ENCODE measurements at regions not wholly inside any gene's neighbourhood (a gene's known extent, or its start where the extent isn't known, plus 50 kb on each side); places are given as distances from the start of the nearest gene placed in this dataset.

- TF ChIP-seq POLR2A (IDR thresholded peaks at IDR 0.05), result no peak
- TF ChIP-seq, protein P1, sequence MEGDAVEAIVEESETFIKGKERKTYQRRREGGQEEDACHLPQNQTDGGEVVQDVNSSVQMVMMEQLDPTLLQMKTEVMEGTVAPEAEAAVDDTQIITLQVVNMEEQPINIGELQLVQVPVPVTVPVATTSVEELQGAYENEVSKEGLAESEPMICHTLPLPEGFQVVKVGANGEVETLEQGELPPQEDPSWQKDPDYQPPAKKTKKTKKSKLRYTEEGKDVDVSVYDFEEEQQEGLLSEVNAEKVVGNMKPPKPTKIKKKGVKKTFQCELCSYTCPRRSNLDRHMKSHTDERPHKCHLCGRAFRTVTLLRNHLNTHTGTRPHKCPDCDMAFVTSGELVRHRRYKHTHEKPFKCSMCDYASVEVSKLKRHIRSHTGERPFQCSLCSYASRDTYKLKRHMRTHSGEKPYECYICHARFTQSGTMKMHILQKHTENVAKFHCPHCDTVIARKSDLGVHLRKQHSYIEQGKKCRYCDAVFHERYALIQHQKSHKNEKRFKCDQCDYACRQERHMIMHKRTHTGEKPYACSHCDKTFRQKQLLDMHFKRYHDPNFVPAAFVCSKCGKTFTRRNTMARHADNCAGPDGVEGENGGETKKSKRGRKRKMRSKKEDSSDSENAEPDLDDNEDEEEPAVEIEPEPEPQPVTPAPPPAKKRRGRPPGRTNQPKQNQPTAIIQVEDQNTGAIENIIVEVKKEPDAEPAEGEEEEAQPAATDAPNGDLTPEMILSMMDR (IDR thresholded peaks at IDR 0.05), result no peak
These were observed 437.8 kb upstream of the AZI2 start for GRCh38 chr3:28786446-28786845.

Measured in heart left ventricle (tissue), 13 donors.